LNCAP (cell line): ENCODE measurements at regions not wholly inside any gene's neighbourhood (a gene's known extent, or its start where the extent isn't known, plus 50 kb on each side); places are given as distances from the start of the nearest gene placed in this dataset.

Experiments
- TF ChIP-seq, protein P1 (sequence below): fragments of 450-650 bp; IDR thresholded peaks from 2 replicates; pipeline ENCODE4 v1.5.1; 2017; ENCODE audit warnings: mild to moderate bottlenecking

DNA sequence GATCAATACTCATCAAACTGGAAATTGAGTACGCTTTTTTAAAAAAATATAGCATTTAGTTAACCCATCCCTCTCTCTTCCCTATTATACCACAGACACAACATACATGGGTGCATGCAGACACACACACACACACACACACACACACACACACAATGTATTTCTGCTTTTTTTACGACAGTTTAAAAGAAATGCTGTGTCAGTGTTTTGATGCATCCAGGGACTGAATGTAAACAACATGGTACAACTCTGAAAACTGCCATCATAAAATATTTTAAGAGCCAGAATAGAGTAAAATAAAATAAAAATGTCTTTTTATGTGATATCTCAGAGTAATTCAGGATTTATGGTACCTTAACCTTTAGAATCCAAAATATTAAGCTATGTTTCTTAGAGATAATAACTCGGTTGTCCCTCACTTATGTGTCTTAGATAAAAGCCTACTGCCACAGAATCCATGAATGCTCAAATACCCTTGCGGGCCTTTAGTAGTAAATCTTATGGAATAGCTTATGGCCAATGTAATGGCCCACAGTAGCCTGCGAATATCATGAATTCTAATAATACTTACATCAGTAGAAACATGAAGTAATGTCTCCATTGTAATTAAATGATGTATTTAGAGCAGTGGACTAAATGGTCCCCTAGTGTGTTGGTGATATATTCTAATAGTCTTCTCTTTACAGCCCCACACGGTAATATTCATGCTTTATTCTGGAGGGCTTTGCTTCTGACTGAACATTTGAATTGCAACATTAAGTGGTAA is 251.6 kb upstream of the FIGN start:
- TF ChIP-seq, protein P1, sequence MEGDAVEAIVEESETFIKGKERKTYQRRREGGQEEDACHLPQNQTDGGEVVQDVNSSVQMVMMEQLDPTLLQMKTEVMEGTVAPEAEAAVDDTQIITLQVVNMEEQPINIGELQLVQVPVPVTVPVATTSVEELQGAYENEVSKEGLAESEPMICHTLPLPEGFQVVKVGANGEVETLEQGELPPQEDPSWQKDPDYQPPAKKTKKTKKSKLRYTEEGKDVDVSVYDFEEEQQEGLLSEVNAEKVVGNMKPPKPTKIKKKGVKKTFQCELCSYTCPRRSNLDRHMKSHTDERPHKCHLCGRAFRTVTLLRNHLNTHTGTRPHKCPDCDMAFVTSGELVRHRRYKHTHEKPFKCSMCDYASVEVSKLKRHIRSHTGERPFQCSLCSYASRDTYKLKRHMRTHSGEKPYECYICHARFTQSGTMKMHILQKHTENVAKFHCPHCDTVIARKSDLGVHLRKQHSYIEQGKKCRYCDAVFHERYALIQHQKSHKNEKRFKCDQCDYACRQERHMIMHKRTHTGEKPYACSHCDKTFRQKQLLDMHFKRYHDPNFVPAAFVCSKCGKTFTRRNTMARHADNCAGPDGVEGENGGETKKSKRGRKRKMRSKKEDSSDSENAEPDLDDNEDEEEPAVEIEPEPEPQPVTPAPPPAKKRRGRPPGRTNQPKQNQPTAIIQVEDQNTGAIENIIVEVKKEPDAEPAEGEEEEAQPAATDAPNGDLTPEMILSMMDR = no peak

DNA sequence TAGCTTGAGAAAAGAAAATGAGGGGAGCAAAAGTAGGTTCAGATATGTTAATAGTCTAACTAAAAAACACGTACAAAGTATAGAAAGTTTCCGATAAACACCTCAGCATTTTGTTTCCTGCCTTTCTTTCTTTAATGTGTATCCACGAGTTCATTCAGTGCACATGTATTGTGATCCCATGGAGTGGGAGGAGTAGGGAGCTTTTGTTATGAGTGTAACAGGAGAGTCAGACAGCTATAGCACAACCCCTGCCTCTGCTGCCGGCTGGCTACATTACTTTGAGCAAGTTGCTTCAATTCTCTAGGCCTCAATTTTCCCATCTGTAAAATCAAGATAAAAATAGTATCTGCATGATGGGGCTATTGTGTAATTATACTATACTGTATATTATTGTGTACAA is 249.2 kb upstream of the FIGN start:
- TF ChIP-seq, protein P1 = no peak

DNA sequence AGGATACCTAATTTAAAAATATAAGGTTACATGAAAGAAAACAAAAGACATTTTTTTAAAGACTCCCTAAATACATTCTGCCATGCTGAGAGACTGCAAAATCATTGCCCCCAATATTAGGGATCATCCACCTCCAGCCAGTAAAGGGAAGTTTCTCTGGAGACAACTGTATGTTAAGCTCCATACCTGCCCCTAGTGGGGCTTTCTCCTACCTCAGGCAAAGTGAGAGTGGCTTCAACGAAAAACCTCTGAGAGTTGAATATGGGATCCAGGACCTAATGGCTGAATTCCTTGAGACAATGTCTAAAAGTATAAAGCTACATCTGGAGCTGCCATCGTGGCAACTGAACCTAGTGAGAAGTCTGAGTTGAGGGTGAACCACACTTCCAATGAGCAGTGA is 248.1 kb upstream of the FIGN start:
- TF ChIP-seq, protein P1 = no peak

DNA sequence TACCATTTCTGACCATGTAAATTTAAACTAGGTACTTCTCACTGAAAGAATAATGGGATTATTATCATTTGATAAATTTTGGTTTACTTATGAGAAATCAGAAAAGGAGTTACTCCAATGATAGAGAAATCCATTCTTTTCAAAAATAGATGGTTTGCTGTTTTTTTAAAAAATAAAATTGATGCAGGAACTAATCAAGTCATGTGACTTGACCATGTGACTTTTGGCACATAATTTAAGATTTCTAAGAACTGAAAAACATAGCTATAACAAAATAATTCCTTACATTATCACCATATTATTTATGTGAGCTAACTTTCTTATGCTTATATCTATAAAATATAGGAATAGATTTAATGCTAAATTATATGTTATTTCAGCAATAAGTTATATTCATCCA is 247.1 kb upstream of the FIGN start:
- TF ChIP-seq, protein P1 = no peak

DNA sequence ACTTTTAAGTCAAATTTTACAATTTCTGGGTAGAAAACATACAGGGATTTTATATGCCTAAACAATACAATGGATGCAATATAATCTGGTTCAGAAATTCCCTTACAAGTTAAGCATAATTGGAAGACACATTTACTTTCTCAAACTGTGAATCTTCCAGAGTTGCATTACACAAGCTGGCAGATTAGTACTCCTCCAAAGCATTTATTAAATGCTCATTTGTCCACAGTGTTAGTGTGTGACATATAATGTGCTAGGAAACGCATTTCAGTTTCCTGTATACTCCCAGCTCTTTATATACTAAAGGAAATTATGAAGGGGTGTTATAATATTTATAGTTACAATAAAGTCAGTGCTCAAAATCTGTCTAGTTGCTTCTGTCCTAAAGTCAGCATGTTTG is 239.0 kb upstream of the FIGN start:
- TF ChIP-seq, protein P1 = no peak

DNA sequence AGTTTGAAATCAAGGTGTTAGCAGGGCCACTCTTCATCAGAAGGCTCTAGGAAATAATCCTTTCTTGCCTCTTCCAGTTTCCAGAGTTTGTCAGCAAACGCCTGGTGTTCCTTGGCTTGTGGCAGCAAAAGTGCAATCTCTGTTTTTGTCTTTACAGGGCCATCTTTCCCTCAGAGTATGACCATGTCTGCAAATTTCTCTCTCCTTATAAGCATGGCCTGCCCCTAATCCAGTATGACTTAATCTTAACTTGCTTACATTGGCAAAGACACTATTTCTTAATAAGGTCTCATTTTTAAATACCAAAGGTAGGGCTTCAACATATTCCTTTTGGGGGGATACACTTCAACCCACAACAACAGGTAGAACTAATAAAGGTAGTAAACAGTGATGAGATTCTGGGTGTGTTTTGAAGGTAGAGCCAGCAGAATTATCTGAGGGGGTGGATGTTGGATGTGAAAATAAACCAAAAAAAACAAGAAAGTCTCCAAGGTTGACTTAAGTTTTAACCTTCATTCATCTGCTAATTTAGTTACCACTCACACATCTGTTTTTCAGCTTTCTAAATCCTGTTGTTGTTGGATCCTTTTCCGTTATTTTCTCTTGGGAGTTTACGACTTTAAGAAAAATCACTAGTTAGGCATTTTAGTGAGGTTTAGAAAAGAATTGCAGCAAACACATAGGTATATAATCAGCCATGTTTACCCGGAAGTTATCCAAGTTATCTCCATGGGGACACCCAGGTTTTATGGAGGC is 234.4 kb upstream of the FIGN start:
- TF ChIP-seq, protein P1 = no peak

DNA sequence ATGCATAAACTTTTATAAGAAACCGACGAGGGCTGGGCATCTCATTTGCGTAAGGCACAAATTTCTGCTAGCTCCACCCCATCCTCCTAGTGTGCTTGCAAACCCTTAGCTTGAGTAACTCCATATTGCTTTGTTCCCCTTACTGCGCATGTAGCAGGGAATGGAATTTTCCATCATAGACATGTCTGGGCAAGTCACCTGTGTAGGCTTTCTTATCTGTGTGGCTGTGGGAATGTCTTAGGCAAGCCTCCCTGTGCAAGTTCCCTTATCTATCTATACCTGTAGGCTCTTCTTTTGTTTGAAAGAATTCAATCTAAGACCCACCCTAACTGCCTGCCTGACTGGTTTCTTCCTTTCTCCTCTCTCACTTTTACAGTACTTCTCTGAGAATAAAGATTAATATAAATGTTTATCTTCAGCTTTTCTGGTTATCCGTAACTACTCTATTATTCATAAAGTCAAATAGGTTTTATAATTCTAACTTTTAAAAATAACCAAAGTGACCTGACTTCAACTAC is 217.6 kb upstream of the FIGN start:
- TF ChIP-seq, protein P1 = no peak
